Mesodermal cell (in vitro differentiated cells): ENCODE measurements at regions not wholly inside any gene's neighbourhood (a gene's known extent, or its start where the extent isn't known, plus 50 kb on each side); places are given as distances from the start of the nearest gene placed in this dataset.

Experiments
- H3K27ac ChIP-seq: 2 replicates; pipeline ENCODE4 v1.7.0; 2013; ENCODE audit warnings: mild to moderate bottlenecking, low read depth, low read length, moderate library complexity; ENCODE audit not compliant: severe bottlenecking
- H3K36me3 ChIP-seq: 2 replicates; pipeline ENCODE4 v1.7.1; 2013; ENCODE audit warnings: mild to moderate bottlenecking, low read length, moderate library complexity; ENCODE audit not compliant: control insufficient read depth, insufficient read depth
- H3K4me1 ChIP-seq: one replicate; pipeline ENCODE4 v1.7.1; 2013; ENCODE audit warnings: mild to moderate bottlenecking, low read length; ENCODE audit not compliant: insufficient read depth, control insufficient read depth, poor library complexity, severe bottlenecking
- H3K4me3 ChIP-seq: 2 replicates; pipeline ENCODE4 v1.7.0; 2013; ENCODE audit warnings: low read length, control low read depth, mild to moderate bottlenecking; ENCODE audit not compliant: insufficient read depth, poor library complexity, severe bottlenecking; ENCODE audit errors: extremely low read depth
- H3K9me3 ChIP-seq: 2 replicates; pipeline ENCODE4 v1.7.1; 2013; ENCODE audit warnings: mild to moderate bottlenecking, low read length, moderate library complexity; ENCODE audit not compliant: control insufficient read depth
- WGBS, 2 experiments: methylation state at CpG; one replicate each; pipeline ENCODE4 v1.1.5; 2013; ENCODE audit warnings: missing lambda C conversion rate in 2 of 2; ENCODE audit not compliant: insufficient coverage in 2 of 2; 5-methylcytosine and 5-hydroxymethylcytosine counted together

DNA sequence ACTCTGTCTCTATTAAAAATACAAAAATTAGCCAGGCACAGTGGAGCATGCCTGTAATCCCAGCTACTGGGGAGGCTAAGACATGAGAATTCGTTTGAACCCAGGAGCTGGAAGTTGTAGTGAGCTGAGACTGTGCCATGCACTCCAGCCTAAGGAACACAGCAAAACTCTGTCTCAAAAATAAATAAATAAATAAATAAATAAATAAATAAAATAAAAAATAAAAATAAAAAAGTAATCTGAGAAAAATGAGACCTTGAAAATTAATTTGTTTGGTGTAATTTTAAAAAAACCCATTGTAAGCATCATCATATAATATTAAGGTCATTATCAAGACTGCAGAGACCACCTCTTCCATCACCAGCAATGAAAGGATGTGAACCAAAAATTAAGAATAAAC is 997.1 kb downstream of the CDH18 start:
- no peaks in the 10 kb centered on the region for H3K36me3 ChIP-seq
- no CpG with 5 or more reads among the region's 1 CpG for WGBS, 2 experiments
- H3K9me3 ChIP-seq = no peaks in the 10 kb centered on the region

GRCh38 chr5:18992264-18992663 is 995.7 kb downstream of the CDH18 start:
- Histone ChIP-seq H3K4me1 (peaks cover under 1% of the 10 kb centered on the region), H3K36me3 (no peaks in the 10 kb centered on the region), H3K27ac (no peak overlapping the region), H3K9me3 (no peaks in the 10 kb centered on the region), H3K4me3 (no peak overlapping the region)
- no CpG with 5 or more reads among the region's 1 CpG for whole genome bisulfite sequencing, 2 experiments

More for the DNA sequence above, 997.1 kb downstream of the CDH18 start:
- H3K27ac ChIP-seq = no peak overlapping the region
- H3K4me1 ChIP-seq = peaks cover 6% of the 10 kb centered on the region
- H3K4me3 ChIP-seq = no peak overlapping the region

DNA sequence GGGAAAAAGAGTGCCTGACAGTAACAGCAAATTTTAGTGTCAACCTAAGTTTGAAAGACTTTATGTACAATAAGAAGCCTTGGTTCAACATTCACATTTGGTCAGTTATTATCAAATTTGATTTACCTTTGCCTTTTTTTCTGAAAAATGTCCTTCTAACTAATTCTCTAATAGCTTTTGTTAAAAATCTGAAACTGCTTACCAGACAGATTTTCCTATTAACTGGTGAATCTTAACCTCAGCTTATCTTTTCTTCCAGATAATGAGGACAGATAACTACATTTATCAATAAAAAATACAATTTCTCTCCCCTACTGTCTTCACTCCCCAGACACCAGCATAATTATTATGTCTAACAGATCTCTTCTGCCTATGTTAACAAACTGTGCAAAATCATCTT is 988.5 kb downstream of the CDH18 start:
- Histone ChIP-seq H3K4me1 (no peaks in the 10 kb centered on the region), H3K27ac (no peak overlapping the region), H3K36me3 (no peaks in the 10 kb centered on the region), H3K4me3 (no peak overlapping the region), H3K9me3 (no peaks in the 10 kb centered on the region)

DNA sequence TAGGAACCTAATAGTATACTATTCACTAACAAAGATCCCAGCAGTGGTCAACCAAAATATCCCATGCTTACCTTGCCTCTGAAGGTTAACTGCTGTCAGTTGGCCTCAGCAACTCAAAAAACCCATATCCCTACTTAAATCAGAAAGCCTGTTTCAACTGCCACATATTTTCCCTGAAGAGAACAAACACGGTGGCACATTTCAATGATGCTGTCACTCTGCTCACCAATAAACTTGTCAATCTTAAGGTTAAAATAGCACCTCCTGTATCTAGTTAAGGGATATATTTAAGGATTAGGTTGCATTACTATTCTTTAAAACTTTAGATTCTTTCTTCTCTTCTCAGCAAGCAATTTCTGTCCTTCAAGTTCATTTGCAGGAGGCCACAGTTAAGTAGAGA is 986.9 kb downstream of the CDH18 start:
- Histone ChIP-seq H3K9me3 (no peaks in the 10 kb centered on the region), H3K4me1 (no peaks in the 10 kb centered on the region), H3K27ac (no peak overlapping the region), H3K36me3 (no peaks in the 10 kb centered on the region), H3K4me3 (no peak overlapping the region)
- WGBS, 2 experiments = no CpG with 5 or more reads among the region's 1 CpG

DNA sequence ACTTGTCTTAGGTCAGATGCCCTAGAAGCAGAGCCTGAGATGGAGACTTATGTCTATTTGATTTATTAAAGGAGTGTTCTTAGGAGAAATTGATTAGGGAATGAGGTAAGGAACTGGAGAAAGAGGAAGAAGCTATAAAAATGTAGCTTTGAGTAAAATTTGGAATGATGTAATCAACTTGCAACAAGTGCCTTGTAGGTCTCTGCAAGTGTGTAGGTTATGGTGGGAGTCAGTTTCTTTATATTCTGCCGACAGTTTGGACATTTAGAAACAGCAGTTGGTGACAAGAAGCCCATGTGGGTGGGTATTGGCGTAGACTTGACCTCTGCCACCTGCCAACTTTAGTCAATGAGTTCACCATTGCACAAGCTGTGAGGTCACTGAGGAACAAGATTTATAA is 986.5 kb downstream of the CDH18 start:
- 83% methylated on average over 1 of the region's 2 CpGs; no CpG with 5 or more reads in 1 of the 2 experiments for WGBS, 2 experiments
- Histone ChIP-seq H3K4me1 (no peaks in the 10 kb centered on the region), H3K9me3 (no peaks in the 10 kb centered on the region), H3K4me3 (no peak overlapping the region), H3K27ac (no peak overlapping the region), H3K36me3 (no peaks in the 10 kb centered on the region)

- no peaks in the 10 kb centered on the region for H3K36me3 ChIP-seq
- H3K4me1 ChIP-seq = no peaks in the 10 kb centered on the region
- H3K4me3 ChIP-seq = no peak overlapping the region
- no peak overlapping the region for H3K27ac ChIP-seq
- WGBS, 2 experiments = 67% methylated on average over 1 of the region's 1 CpG; no CpG with 5 or more reads in 1 of the 2 experiments
- H3K9me3 ChIP-seq = no peaks in the 10 kb centered on the region
Observed at GRCh38 chr5:19002111-19002510, 985.9 kb downstream of the CDH18 start.

- Histone ChIP-seq H3K4me3 (no peak overlapping the region), H3K4me1 (no peaks in the 10 kb centered on the region), H3K27ac (no peak overlapping the region), H3K9me3 (no peaks in the 10 kb centered on the region), H3K36me3 (no peaks in the 10 kb centered on the region)
- 41 to 47% methylated on average over 3 of the region's 5 CpGs for WGBS, 2 experiments
Observed at GRCh38 chr5:19018822-19019221, 969.2 kb downstream of the CDH18 start.

DNA sequence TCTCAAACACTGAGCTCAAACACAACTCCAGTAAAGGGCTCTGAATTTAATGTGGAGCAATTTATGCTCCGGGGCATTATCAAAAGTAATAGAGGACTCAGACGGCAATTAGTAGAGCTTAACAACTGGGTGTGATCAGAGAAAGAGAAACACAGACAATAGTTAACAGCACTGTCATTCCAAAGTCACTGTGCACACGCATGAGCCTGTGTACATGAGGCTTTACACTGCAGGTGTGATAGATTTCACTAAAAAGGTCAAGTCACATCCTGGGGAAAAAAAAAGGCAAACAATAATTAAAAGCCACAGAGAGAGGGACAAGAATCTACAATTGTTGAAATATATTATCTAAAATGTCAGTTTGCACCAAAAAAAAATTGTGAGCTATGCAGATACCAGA is 956.5 kb downstream of the CDH18 start:
- no peaks in the 10 kb centered on the region for H3K36me3 ChIP-seq
- H3K4me1 ChIP-seq = no peaks in the 10 kb centered on the region
- H3K9me3 ChIP-seq = no peaks in the 10 kb centered on the region
- H3K27ac ChIP-seq = no peak overlapping the region
- 85% methylated on average over 3 of the region's 3 CpGs; no CpG with 5 or more reads in 1 of the 2 experiments for WGBS, 2 experiments
- H3K4me3 ChIP-seq = no peak overlapping the region

- Histone ChIP-seq H3K27ac (no peak overlapping the region), H3K4me1 (no peaks in the 10 kb centered on the region), H3K36me3 (no peaks in the 10 kb centered on the region), H3K4me3 (no peak overlapping the region), H3K9me3 (no peaks in the 10 kb centered on the region)
- 27 to 47% methylated on average over 1 of the region's 1 CpG for WGBS, 2 experiments
Observed at GRCh38 chr5:19035816-19036215, 952.2 kb downstream of the CDH18 start.

DNA sequence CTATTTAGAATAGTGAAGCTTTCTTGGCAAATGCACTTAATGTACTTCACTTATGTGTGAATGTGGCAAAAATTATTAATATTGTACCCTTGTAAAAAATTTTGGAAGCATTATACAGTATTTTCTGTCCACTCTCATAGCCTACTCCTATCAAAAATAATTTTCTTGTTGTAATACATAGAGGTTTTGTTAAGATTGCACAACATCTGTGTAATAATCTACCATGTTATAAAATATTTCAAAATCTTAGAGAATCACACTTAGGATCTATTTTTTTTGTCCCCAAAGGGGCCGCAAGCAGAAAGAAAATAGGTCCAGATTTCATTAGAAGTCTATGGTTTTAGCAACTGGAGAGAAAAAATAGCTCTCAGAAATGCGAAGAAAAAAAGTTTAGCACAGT is 945.9 kb downstream of the CDH18 start:
- no peaks in the 10 kb centered on the region for H3K36me3 ChIP-seq
- no peak overlapping the region for H3K27ac ChIP-seq
- 100% methylated on average over 1 to 2 of the region's 2 CpGs for WGBS, 2 experiments
- no peaks in the 10 kb centered on the region for H3K9me3 ChIP-seq
- no peak overlapping the region for H3K4me3 ChIP-seq
- no peaks in the 10 kb centered on the region for H3K4me1 ChIP-seq

GRCh38 chr5:19044311-19044710 is 943.7 kb downstream of the CDH18 start:
- 54 to 56% methylated on average over 2 of the region's 3 CpGs for WGBS, 2 experiments
- H3K27ac ChIP-seq = peak overlapping the region; percentile 33
- no peaks in the 10 kb centered on the region for H3K36me3 ChIP-seq
- H3K4me3 ChIP-seq = no peak overlapping the region
- H3K4me1 ChIP-seq = no peaks in the 10 kb centered on the region
- H3K9me3 ChIP-seq = no peaks in the 10 kb centered on the region
